GM21717 (cell line): ENCODE measurements at regions not wholly inside any gene's neighbourhood (a gene's known extent, or its start where the extent isn't known, plus 50 kb on each side); places are given as distances from the start of the nearest gene placed in this dataset.

Experiments used
- ATAC-seq: cut with Tn5 transposase; IDR thresholded peaks from one replicate; pipeline ENCODE4 v1.9.1; 2021; ENCODE audit warnings: mild to moderate bottlenecking, moderate library complexity; ENCODE audit not compliant: unreplicated experiment

GRCh38 chr4:132506568-132506967, 642.5 kb upstream of the PCDH10 start:
- ATAC-seq = no peak

GRCh38 chr4:132513491-132513890, 635.6 kb upstream of the PCDH10 start:
- ATAC-seq = no peak

GRCh38 chr4:132526652-132527051, 622.4 kb upstream of the PCDH10 start:
- ATAC-seq = no peak

- no peak for ATAC-seq
Measured at GRCh38 chr4:132527817-132528216, 621.3 kb upstream of the PCDH10 start.

GRCh38 chr4:132530861-132531260, 618.2 kb upstream of the PCDH10 start:
- ATAC-seq = no peak

- ATAC-seq = no peak
Measured at GRCh38 chr4:132540268-132540667, 608.8 kb upstream of the PCDH10 start.

GRCh38 chr4:132540797-132541196, 608.3 kb upstream of the PCDH10 start:
- ATAC-seq = no peak

- ATAC-seq = no peak
Measured at GRCh38 chr4:132542228-132542627, 606.9 kb upstream of the PCDH10 start.

GRCh38 chr4:132548463-132548862, 600.6 kb upstream of the PCDH10 start:
- ATAC-seq = no peak

- ATAC-seq = no peak
Measured at GRCh38 chr4:132556316-132556715, 592.8 kb upstream of the PCDH10 start.

GRCh38 chr4:132557660-132558059, 591.4 kb upstream of the PCDH10 start:
- no peak for ATAC-seq

- no peak for ATAC-seq
Measured at GRCh38 chr4:132564920-132565319, 584.2 kb upstream of the PCDH10 start.

- no peak for ATAC-seq
Measured at GRCh38 chr4:132565542-132565941, 583.6 kb upstream of the PCDH10 start.

GRCh38 chr4:132572210-132572609, 576.9 kb upstream of the PCDH10 start:
- no peak for ATAC-seq

GRCh38 chr4:132587626-132588025, 561.5 kb upstream of the PCDH10 start:
- ATAC-seq = no peak

GRCh38 chr4:132592340-132592739, 556.8 kb upstream of the PCDH10 start:
- ATAC-seq = no peak

GRCh38 chr4:132592850-132593249, 556.2 kb upstream of the PCDH10 start:
- no peak for ATAC-seq

- ATAC-seq = no peak
Measured at GRCh38 chr4:132593717-132594400, 555.2 kb upstream of the PCDH10 start.

- ATAC-seq = no peak
Measured at GRCh38 chr4:132596186-132596585, 552.9 kb upstream of the PCDH10 start.

- ATAC-seq = no peak
Measured at GRCh38 chr4:132605551-132605950, 543.5 kb upstream of the PCDH10 start.

- no peak for ATAC-seq
Measured at GRCh38 chr4:132614682-132615081, 534.4 kb upstream of the PCDH10 start.

GRCh38 chr4:132619968-132620367, 529.1 kb upstream of the PCDH10 start:
- no peak for ATAC-seq
